DND-41 (cell line): ENCODE measurements at regions not wholly inside any gene's neighbourhood (a gene's known extent, or its start where the extent isn't known, plus 50 kb on each side); places are given as distances from the start of the nearest gene placed in this dataset.

Source experiments
- ATAC-seq: fragments of 200-7000 bp; cut with Tn5 transposase; 3 replicates; pipeline ENCODE4 v1.9.1; 2021; ENCODE audit warnings: low read depth; ENCODE audit not compliant: insufficient read depth
- DNase-seq: peaks from one replicate; pipeline ENCODE4 v3.0.0-alpha.2; 2020
- H2AFZ ChIP-seq: 2 replicates; pipeline ENCODE4 v1.6.0; 2012; ENCODE audit warnings: low read depth, low read length
- H3K27ac ChIP-seq: 2 replicates; pipeline ENCODE4 v1.5.1; 2012; ENCODE audit warnings: low read length, inconsistent platforms
- H3K27me3 ChIP-seq: fragments of 200-600 bp; sonication (generic); 2 replicates; pipeline ENCODE4 v1.6.0; 2012; ENCODE audit warnings: low read length, mild to moderate bottlenecking, inconsistent platforms; ENCODE audit not compliant: insufficient read depth, poor library complexity
- H3K36me3 ChIP-seq: 2 replicates; pipeline ENCODE4 v1.5.1; 2012; ENCODE audit warnings: low read length, inconsistent platforms; ENCODE audit not compliant: insufficient read depth
- H3K4me1 ChIP-seq: 2 replicates; pipeline ENCODE4 v1.5.1; 2012; ENCODE audit warnings: mild to moderate bottlenecking, low read length; ENCODE audit not compliant: insufficient read depth
- H3K4me2 ChIP-seq: 2 replicates; pipeline ENCODE4 v1.6.0; 2012; ENCODE audit warnings: mild to moderate bottlenecking, moderate library complexity, low read length, inconsistent platforms; ENCODE audit not compliant: insufficient read depth
- H3K4me3 ChIP-seq, 2 experiments: fragments of 200-600 bp in 1 of 2; shearing (Covaris generic) in 1 of 2; 2 replicates each; pipeline ENCODE4 v1.5.1; 2012 to 2016; ENCODE audit warnings: inconsistent platforms in 2 of 2, low read length in 2 of 2, mild to moderate bottlenecking in 2 of 2, low read depth in 1 of 2, moderate library complexity in 1 of 2
- H3K79me2 ChIP-seq: 2 replicates; pipeline ENCODE4 v1.6.0; 2012; ENCODE audit warnings: low read length, inconsistent platforms; ENCODE audit not compliant: insufficient read depth
- H3K9ac ChIP-seq: 2 replicates; pipeline ENCODE4 v1.6.0; 2012; ENCODE audit warnings: low read depth, mild to moderate bottlenecking, inconsistent platforms, low read length, moderate library complexity
- H3K9me3 ChIP-seq: 2 replicates; pipeline ENCODE4 v1.5.1; 2012; ENCODE audit warnings: low read length, moderate library complexity, mild to moderate bottlenecking, inconsistent platforms; ENCODE audit not compliant: insufficient read depth, severe bottlenecking
- H4K20me1 ChIP-seq: 2 replicates; pipeline ENCODE4 v1.6.0; 2012; ENCODE audit warnings: low read length; ENCODE audit not compliant: insufficient read depth
- CTCF ChIP-seq: IDR thresholded peaks from 2 replicates; pipeline ENCODE4 v1.5.1; 2012; ENCODE audit warnings: borderline replicate concordance, low read length, moderate library complexity, mild to moderate bottlenecking; ENCODE audit not compliant: poor library complexity, severe bottlenecking; ENCODE audit errors: extremely low read depth
- EZH2 ChIP-seq: IDR thresholded peaks from 3 replicates; pipeline ENCODE4 v1.6.1; 2012; ENCODE audit warnings: borderline replicate concordance, low read depth, mild to moderate bottlenecking, moderate library complexity, low read length, inconsistent platforms; ENCODE audit not compliant: severe bottlenecking

- TF ChIP-seq EZH2 (no peak), CTCF (no peak)
- ATAC-seq (no peak), DNase-seq (no peak)
- H3K36me3 ChIP-seq: no peaks in the 10 kb centered on the region
- H3K79me2 ChIP-seq: no peaks in the 10 kb centered on the region
- H2AFZ ChIP-seq: no peak overlapping the region
- H3K27me3 ChIP-seq: no peaks in the 10 kb centered on the region
- no peak overlapping the region for H3K4me2 ChIP-seq
- no peak overlapping the region for H3K27ac ChIP-seq
- no peak overlapping the region for H3K4me3 ChIP-seq
- no peaks in the 10 kb centered on the region for H3K9me3 ChIP-seq
- H3K9ac ChIP-seq: no peak overlapping the region
- H4K20me1 ChIP-seq: no peaks in the 10 kb centered on the region
- no peaks in the 10 kb centered on the region for H3K4me1 ChIP-seq
Observed at GRCh38 chr11:91660036-91660435, 564.6 kb upstream of the FAT3 start.

- no peak overlapping the region for H3K27ac ChIP-seq
- H2AFZ ChIP-seq: no peak overlapping the region
- no peaks in the 10 kb centered on the region for H3K36me3 ChIP-seq
- H3K9ac ChIP-seq: no peak overlapping the region
- H3K27me3 ChIP-seq: no peaks in the 10 kb centered on the region
- H4K20me1 ChIP-seq: no peaks in the 10 kb centered on the region
- DNase-seq (no peak), ATAC-seq (no peak)
- H3K79me2 ChIP-seq: no peaks in the 10 kb centered on the region
- TF ChIP-seq EZH2: no peak
- TF ChIP-seq CTCF: no peak
- no peaks in the 10 kb centered on the region for H3K9me3 ChIP-seq
- H3K4me2 ChIP-seq: no peak overlapping the region
- H3K4me3 ChIP-seq: no peak overlapping the region
- H3K4me1 ChIP-seq: no peaks in the 10 kb centered on the region
Observed at GRCh38 chr11:91654686-91655085, 569.9 kb upstream of the FAT3 start.

GRCh38 chr11:91653079-91653754 lies 571.4 kb upstream of the FAT3 start:
- no peaks in the 10 kb centered on the region for H3K27me3 ChIP-seq
- H3K9me3 ChIP-seq: no peaks in the 10 kb centered on the region
- no peak overlapping the region for H3K4me3 ChIP-seq
- no peak overlapping the region for H3K9ac ChIP-seq
- H3K27ac ChIP-seq: no peak overlapping the region
- H3K4me1 ChIP-seq: no peaks in the 10 kb centered on the region
- H4K20me1 ChIP-seq: no peaks in the 10 kb centered on the region
- no peak overlapping the region for H2AFZ ChIP-seq
- no peak for ATAC-seq
- no peak for DNase-seq
- H3K79me2 ChIP-seq: no peaks in the 10 kb centered on the region
- no peaks in the 10 kb centered on the region for H3K36me3 ChIP-seq
- TF ChIP-seq CTCF (no peak), EZH2 (no peak)
- H3K4me2 ChIP-seq: no peak overlapping the region
